IPS-18c (cell line): ENCODE measurements at regions not wholly inside any gene's neighbourhood (a gene's known extent, or its start where the extent isn't known, plus 50 kb on each side); places are given as distances from the start of the nearest gene placed in this dataset.

Source experiments
- H3K4me3 ChIP-seq: 2 replicates; pipeline ENCODE4 v1.7.0; 2013; ENCODE audit warnings: low read depth, mild to moderate bottlenecking, low read length, moderate library complexity; ENCODE audit not compliant: insufficient read depth
- H3K9me3 ChIP-seq: one replicate; pipeline ENCODE4 v1.6.1; 2013; ENCODE audit warnings: mild to moderate bottlenecking, low read length, moderate library complexity; ENCODE audit not compliant: control insufficient read depth, insufficient read depth

DNA sequence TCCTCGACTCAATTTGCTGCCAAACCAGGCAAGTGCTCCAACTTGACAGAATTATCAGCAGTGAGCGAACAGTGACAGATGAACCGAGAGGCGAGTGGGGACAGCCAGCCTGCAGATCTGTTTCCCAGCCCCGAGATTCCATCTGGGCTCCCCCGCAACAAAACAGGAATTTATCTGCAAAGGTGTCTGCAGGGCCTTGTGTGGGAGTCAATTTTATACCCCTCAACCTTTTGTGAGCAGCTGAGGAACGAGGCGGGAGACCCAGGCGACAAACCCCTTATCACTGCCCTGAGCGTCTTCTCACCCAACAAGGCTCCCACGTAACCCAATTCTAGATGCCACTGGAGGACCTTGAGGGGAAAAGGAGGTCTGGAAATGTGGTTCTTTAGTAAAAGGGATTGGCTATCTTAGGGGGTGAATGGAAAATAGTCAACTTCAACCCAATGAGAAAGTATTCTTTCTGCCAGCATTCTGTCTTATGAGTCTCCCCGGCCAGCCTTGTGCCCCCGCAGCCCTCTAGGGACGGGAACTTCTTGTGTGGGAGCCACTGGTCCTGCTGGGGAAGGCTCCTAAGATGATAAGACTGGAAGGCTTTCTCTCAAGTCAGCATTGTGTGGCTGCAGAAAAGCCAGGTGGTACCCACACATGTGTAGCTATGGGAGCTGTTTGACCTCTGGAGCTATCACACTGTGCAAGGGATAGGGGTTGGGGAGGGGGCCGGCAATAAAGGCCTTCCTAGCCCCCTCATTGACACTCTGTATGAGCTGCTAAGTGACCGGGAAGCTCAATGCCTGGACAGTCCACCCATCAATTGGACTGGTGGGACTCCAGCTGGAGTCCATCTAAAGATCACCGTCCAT, 527.9 kb downstream of the SHQ1 start:
- no peak overlapping the region for H3K4me3 ChIP-seq
- H3K9me3 ChIP-seq = no peaks in the 10 kb centered on the region

DNA sequence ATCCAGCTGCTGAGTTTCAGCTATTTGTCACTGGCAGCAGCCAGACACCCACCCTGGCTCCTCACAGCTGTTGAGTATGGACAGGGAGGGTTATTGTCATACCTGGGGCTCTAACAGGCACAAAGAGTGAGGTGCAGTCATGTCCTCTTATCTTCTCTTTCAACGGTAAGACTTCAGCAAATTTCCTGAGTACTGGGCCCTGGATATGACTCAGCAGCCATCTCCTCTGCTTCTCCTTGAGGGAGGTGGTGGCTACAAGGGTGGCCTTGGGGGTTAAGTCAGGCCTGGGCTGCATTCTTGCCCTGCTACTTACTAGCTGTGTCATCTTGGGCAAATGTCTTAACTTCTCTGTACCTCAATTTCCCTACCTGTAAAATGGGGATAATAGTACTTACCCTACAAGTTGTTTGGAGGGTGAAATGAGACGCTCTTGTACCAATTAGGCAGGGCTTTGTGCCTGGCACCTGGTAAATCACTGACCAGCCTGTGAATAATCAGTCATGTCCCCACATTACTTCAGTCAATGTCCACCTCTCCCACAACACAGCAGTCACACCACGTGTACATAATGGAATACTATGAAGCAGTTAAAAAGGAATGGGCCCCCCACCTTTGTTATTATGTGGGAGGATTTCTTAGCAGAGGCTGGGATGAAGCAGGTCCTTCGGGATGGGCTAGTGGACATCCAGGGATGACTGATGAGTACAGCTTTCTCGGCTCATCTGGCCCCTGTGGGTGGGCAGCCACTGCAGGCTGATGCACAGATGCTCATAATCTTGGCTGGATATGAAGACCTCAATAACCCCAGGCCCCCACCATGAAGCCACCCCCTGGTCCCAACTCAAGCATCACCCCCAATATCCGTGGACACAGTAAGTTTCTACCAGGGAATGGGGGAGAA, 528.8 kb downstream of the SHQ1 start:
- Histone ChIP-seq H3K4me3 (no peak overlapping the region), H3K9me3 (no peaks in the 10 kb centered on the region)

DNA sequence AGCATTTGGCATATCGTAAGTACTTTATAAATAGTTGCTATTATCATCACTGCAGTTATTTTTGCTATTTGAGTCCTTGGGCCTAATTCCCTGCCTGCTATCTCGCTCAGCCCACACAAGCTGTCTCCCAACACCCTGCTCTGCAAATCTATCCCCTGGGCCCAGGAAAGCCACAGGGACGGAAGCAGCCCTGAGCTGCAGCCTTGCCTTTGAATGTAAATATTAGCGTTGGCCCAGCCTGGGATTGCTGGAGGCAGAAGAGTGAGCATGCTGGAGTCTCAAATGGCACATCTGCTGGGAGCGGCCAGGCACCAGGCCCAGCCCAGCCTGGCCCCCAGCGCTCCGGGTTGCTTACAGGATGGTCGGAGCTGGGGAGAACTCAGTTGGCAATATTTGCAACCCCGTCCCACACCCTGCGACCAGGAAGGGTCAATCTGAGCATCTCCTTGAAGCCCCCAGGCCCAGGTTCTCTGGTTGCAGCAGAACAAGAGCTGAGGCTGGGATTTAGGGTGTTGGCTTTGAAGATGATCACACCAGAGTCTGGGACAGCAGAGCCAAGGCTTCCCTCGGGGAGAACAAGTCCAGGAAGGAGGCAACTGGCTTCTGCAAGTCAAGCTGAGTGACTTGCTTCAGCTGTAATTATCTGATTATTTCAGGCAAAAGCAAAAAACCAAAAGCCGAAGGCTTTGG, 529.6 kb downstream of the SHQ1 start:
- Histone ChIP-seq H3K4me3 (no peak overlapping the region), H3K9me3 (no peaks in the 10 kb centered on the region)

DNA sequence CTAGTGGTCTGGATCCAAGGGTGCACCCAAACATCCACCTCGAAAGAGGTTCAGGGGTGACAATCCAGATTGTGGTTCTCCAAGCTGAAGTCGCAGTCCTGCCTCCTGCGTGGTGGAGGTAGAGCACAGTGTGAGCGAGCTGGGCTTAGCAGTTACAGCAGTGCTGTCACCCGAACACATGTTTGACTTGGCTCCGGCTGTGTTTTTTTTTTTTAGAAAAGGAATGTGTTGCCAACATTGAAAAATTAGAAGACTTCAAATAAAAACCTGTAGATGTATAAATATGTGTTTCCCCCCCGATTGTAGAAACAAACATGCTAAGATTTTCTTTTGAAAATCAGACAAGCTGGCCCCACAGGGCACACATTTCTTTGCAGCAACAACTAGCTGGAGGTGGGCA, 530.8 kb downstream of the SHQ1 start:
- Histone ChIP-seq H3K4me3 (no peak overlapping the region), H3K9me3 (no peaks in the 10 kb centered on the region)

DNA sequence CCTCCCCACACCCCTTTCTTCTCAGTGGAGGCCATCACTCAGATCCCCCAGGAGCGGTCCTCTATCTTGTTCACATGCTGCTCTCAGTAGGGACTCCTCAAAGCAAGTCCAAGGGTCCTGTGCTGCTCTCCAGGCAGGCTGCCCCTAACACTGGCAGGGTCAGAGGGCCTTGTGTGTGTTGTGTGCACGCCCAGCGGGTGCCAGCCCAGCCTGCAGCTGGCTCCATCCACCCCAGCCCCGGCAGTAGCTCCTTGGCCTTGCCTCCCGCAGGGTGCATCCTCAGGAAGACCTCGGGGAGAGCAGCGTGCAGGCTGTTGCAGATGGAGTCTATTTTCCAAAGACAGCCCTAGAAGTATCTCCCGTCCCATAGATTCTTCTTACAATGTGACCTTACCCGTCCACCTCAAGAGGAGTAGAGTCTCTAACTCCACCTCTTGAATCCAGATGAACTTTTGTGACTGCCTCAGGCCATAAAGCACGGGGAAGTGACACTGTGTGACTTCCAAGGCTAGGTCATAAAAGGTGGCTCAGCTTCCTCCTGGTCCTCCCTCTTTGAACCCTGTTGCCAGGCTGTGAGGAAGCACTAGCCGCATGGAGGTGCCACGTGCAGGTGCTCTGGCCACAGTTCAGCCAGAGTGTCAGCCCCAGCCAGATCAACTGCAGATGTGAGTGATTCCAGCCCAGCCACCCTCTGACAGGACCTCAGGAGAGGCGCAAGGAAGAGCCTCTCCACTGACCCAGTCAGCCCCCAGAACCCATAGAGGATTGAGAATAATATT, 531.6 kb downstream of the SHQ1 start:
- no peaks in the 10 kb centered on the region for H3K9me3 ChIP-seq
- H3K4me3 ChIP-seq = no peak overlapping the region

DNA sequence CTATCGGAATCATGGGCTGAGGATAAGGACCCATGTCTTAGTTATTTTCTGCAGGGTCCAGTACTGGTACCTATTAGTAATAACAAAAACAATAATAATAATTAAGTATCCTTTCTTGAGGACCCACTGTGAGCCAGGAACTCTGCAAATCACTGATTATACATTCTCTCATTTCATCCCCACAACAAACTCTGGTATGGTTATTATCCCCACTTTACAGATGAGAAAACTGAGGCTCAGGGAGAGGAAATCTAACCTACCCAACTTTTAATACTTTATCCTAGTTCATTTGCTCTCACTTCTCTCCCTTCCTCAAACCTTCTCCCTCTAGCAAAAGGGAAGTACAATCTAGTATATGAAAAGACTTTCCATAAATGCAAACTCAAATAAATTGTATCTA, 528.4 kb upstream of the PROK2 start:
- H3K4me3 ChIP-seq = no peak overlapping the region
- no peaks in the 10 kb centered on the region for H3K9me3 ChIP-seq

DNA sequence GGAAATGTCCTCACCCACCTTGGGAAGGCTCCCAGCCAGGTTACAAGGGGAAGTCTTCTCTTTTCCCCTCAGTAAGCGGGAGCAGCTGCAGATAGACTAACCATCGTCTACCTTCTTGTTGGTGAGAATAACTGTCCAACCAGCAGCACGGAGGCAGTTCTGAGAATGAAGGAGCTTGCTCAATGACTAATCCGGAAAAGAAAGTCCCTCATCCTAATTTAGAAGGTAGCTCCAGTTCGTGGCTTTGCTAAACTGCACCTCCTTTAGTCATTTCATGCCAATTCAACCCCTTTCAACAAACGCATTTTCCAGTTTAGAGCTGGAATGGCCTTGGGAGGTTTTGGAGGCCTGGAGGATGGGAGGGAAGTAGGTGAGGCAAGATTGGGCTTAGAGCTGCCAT, 527.4 kb upstream of the PROK2 start:
- no peaks in the 10 kb centered on the region for H3K9me3 ChIP-seq
- no peak overlapping the region for H3K4me3 ChIP-seq

DNA sequence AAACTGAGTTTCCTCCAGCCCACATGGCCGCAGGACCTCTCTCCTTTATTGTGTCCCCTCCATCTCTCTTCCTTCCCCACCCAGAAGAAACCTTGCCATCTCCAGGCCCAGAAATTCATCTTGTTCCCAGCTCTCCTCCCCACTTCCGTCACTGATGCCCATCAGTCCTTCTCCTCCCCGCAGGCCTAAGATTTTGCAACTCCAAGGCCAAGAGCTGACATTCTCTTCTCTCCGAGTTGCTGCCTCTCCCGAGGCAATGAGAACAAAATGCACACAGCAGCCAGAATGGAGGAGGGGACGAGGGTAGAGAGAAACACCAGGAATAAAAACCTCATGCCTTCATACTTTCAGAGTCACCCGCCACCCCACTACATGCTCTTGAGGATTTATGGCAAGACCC, 526.5 kb upstream of the PROK2 start:
- Histone ChIP-seq H3K9me3 (no peaks in the 10 kb centered on the region), H3K4me3 (no peak overlapping the region)

DNA sequence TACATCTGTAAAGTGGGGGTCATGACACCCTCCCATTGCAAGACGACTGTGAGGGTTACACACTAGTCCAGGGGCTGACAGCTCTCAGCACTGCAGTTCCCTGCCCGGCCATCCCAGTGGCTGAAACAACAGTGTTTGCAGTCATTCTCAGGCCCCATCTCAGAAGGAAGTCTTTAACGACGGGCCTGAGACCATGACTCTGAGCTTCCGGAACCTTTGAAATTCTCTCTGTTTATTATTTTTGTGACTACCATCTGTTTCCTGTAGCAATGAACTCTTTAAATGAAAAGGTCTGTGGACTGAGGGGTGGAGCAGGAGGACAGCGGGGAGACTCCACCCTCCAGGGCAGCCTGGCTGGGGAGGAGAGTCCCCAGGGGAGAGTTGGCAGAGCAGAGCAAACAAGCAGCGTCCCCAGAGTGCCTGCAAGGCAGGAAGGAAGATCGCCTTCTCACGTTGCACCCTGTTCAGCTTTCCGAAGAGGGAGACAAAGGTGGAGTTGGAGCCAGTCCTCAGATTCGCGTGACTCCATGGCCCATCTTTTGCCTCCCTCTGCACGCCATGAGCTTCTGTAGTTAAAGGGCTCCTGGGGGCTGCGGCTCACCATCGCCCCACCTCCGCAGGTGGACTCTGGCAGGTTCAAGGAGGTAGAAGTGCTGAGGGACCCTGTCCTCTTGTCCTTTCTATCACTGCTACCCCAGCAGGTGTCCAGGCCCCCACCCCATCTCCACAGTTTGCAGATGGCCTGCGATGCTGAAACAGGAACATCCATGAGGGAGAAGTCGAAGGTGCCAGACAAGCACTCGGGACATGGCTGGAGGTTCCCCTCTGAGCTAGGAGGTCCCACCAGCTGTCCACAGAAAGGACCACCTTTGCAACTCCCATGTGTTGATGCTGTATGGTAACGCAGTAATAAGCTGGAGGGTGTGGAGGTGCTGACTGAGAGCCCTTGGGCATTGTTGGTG, 525.8 kb upstream of the PROK2 start:
- no peak overlapping the region for H3K4me3 ChIP-seq
- H3K9me3 ChIP-seq = no peaks in the 10 kb centered on the region

DNA sequence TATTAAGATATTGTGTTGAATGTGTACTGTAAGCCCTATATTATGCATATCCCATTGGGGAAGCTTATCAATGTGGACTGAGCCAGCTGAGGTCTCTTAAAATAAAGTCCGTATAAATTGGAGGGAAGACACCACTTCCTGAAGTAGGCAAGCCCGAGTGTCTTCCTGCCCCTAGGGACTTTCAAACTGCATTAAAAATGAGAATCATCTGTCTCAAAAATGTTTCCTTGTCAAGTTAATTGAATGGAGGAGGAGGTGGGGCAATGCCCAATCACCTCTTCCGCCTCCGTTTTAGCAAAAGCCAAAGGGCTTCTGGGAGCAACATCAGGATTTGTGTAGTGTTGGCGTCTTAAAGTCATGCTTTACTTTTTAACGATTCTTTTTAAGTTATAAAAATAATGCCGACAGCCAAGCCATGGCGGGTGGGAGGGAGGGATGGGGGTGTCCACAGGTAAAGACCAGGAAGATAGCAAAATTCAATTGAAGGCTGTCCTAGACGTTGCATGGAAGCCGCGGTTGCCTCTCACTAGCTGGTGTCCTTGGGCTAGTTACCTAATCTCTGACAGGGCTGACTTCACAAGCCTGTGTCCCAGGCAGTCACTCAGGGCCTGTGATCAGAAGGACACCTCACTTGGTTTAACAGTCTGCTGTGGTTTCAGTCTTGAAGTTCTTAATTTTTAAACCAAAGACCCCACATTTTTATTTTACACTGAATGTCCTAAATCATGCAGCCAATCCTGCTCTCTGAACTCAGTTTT, 524.9 kb upstream of the PROK2 start:
- H3K9me3 ChIP-seq = no peaks in the 10 kb centered on the region
- no peak overlapping the region for H3K4me3 ChIP-seq

DNA sequence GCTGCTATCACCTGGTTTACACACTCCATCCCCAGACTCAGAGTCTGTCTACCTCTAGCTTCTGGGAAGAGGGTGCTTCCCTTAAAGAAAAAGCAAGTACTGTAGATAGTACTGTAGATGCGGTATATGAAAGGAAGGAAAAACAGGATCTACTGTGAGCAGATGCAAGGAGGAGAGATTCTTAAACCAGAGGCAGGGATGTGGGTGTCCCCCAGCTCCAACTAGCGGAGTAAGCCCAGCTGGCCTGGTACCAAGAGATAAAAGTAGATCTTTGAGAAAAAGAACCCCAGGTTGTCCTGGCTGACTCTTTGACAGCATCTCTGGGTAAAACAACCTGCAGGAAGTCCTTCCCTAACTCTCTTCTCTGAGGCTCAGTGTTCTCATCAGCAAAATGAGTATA, 523.7 kb upstream of the PROK2 start:
- no peaks in the 10 kb centered on the region for H3K9me3 ChIP-seq

DNA sequence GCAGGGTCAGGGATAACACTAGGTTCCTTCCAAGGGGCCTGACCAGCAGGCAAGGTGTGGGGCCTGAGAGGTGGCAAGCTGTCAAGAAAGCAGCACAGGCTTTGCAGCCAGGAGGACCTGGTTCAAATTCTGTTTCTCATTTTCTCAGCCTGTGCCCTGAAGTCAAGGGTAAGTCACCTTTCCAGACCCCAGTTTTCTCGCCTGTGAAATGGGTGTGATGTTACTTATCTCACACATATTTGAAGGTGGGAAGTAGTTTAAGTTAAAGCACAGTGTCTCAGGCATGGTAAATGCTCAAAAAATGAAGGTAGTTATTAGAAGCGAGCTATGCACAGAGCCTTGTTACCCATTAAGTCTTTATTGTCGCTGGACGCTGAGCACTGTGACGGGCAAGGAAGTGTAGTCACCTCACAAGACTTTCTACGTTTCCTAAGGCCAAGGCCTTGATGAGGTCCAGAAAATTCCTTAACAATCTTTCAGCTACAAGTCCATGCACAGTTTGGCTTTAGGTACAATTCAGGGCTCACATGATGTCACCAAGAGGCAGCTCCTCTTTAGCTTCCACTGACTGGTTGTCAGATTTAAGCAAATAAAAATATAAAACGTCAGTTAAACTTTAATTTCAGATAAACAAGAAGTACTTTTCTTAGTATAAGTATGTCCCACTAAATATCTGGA, 522.6 kb upstream of the PROK2 start:
- Histone ChIP-seq H3K9me3 (no peaks in the 10 kb centered on the region), H3K4me3 (no peak overlapping the region)

More for the DNA sequence above, 523.7 kb upstream of the PROK2 start:
- H3K4me3 ChIP-seq = no peak overlapping the region

DNA sequence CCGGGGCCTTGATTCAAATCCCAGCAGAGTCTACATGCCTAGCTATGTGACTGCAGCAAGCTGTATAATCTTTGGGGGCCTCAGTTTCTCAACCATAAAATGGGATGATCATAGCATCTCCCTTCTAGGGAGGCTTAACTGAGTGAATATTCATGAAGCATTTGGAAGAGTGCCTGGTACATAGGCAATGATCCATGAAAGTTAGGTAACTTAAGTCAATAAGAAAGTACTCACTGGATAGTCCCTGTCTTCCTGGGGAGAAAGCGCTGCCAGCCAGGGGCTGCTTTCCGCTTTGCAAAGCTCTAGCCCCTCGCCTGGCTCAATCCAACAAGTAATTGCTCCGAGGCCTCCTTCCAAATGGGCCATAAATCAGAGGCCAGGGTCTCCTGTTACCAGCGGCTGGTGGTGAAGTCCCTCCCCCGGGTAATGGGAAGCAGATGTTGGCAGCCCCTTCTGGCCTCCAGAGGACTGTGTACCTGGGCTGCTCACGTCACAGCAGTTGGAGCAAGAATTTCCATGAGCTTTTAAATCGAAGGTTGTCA, 521.9 kb upstream of the PROK2 start:
- Histone ChIP-seq H3K4me3 (no peak overlapping the region), H3K9me3 (no peaks in the 10 kb centered on the region)

DNA sequence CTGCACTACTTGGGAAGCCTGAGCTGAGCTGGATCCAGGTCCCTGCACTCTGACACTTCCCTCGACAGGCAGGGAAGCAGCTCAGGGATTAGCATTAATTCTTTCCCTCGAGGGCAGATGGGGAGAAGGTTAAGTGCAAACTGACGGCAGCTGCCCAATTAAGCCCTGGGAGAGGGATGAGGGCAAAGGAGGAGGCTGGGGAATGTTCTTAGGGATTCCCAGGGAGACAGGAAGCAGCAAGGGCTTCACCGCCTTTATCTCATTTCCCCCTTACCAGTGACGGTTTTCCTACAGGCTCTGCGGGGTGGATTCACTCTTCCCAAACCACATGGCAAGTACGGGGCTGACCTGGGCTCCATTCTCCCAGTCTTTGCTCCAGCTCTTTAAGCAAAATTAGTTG, 519.0 kb upstream of the PROK2 start:
- H3K9me3 ChIP-seq = no peaks in the 10 kb centered on the region
- no peak overlapping the region for H3K4me3 ChIP-seq

DNA sequence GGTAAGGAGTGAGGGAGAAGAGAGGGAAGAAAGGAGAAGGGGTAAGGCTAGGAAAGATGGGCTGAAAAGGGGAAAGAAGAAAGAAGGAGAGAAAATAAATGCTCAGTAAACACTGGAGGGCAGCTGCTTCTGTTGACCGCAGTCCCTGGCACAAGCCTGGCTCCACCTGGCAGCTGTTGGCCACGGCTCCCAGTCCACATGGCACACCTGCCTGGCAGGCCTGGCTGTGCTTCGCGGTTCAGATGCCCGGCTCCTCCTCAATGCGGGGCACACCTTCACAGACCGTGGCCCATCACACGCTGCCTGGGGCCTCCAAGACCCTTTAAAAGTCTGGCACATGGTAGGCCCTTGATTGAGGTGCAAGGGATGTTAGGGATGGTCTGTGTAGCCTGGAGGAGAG, 516.8 kb upstream of the PROK2 start:
- H3K9me3 ChIP-seq = no peaks in the 10 kb centered on the region

More for the DNA sequence above, 516.8 kb upstream of the PROK2 start:
- H3K4me3 ChIP-seq = no peak overlapping the region
